ENCODE measurements at regions not wholly inside any gene's neighbourhood (a gene's known extent, or its start where the extent isn't known, plus 50 kb on each side); places are given as distances from the start of the nearest gene placed in this dataset.

DNA sequence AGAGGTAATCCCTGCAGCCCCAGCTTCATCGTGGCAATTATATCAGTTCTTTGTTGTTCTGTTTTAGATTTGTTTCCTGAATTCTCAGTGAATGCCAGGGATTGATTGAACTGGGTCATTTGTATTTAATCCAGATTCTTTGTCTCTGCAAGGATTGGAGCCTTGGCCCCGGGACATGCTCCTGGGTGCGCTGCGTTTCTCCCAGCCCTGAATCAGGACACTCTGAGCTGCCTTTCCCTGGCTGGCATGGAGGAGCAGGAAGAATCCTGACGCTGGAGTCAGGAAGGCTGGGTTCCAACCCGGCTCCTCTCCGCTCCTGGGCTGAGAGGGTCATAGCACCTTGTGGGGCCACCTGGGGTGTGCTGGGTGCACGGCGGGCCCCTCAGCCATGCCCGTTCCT, 545.6 kb downstream of the QKI start:
- TF ChIP-seq L3MBTL2 (conservative IDR thresholded peaks at IDR 0.05) = no peak
- no peak for TF ChIP-seq FOXM1 (IDR thresholded peaks at IDR 0.05; ENCODE audit: borderline replicate concordance)
- TF ChIP-seq ELF4 (IDR thresholded peaks at IDR 0.05) = no peak
- TF ChIP-seq SP1 (IDR thresholded peaks at IDR 0.05) = no peak
- TF ChIP-seq, protein P1, sequence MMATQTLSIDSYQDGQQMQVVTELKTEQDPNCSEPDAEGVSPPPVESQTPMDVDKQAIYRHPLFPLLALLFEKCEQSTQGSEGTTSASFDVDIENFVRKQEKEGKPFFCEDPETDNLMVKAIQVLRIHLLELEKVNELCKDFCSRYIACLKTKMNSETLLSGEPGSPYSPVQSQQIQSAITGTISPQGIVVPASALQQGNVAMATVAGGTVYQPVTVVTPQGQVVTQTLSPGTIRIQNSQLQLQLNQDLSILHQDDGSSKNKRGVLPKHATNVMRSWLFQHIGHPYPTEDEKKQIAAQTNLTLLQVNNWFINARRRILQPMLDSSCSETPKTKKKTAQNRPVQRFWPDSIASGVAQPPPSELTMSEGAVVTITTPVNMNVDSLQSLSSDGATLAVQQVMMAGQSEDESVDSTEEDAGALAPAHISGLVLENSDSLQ (IDR thresholded peaks at IDR 0.05) = no peak
- no peak for TF ChIP-seq SUZ12 (IDR thresholded peaks at IDR 0.05)
- no peak for TF ChIP-seq ZNF384 (IDR thresholded peaks at IDR 0.05)
- no peak for TF ChIP-seq FOXK2 (IDR thresholded peaks at IDR 0.05)
- TF ChIP-seq BHLHE40 (IDR thresholded peaks at IDR 0.05; ENCODE audit: borderline replicate concordance) = no peak
- no peak for TF ChIP-seq FOXA1 (IDR thresholded peaks at IDR 0.05)

All from HEK293T (cell line).